Endodermal cell (in vitro differentiated cells): ENCODE measurements at regions not wholly inside any gene's neighbourhood (a gene's known extent, or its start where the extent isn't known, plus 50 kb on each side); places are given as distances from the start of the nearest gene placed in this dataset.

ENCODE experiments used
- DNase-seq: peaks from one replicate; pipeline ENCODE4 v3.0.0-alpha.2; 2017
- H3K27ac ChIP-seq: 2 replicates; pipeline ENCODE4 v1.5.1; 2013; ENCODE audit warnings: mild to moderate bottlenecking, low read depth, low read length, moderate library complexity
- H3K27me3 ChIP-seq: 2 replicates; pipeline ENCODE4 v1.6.1; 2013; ENCODE audit warnings: mild to moderate bottlenecking, low read length, moderate library complexity; ENCODE audit not compliant: insufficient read depth, control insufficient read depth, poor library complexity, severe bottlenecking
- H3K36me3 ChIP-seq: 2 replicates; pipeline ENCODE4 v1.7.0; 2013; ENCODE audit warnings: mild to moderate bottlenecking, low read length, moderate library complexity; ENCODE audit not compliant: control insufficient read depth, insufficient read depth
- H3K4me1 ChIP-seq: one replicate; pipeline ENCODE4 v1.7.0; 2013; ENCODE audit warnings: low read length; ENCODE audit not compliant: control insufficient read depth, insufficient read depth
- H3K4me3 ChIP-seq: 2 replicates; pipeline ENCODE4 v1.5.1; 2013; ENCODE audit warnings: mild to moderate bottlenecking, low read length, moderate library complexity
- H3K9ac ChIP-seq: 2 replicates; pipeline ENCODE4 v1.6.1; 2013; ENCODE audit warnings: mild to moderate bottlenecking, low read length, moderate library complexity; ENCODE audit not compliant: poor library complexity, severe bottlenecking; ENCODE audit errors: extremely low read depth
- H3K9me3 ChIP-seq: 2 replicates; pipeline ENCODE4 v1.6.1; 2013; ENCODE audit warnings: mild to moderate bottlenecking, low read length, moderate library complexity; ENCODE audit not compliant: control insufficient read depth
- H3K27ac Mint-ChIP-seq: 2 replicates; pipeline ENCODE4 v1.8.0; 2020; ENCODE audit warnings: mixed read lengths
- H3K27me3 Mint-ChIP-seq: 2 replicates; pipeline ENCODE4 v1.8.0; 2021; ENCODE audit warnings: mild to moderate bottlenecking, mixed read lengths; ENCODE audit not compliant: insufficient read depth
- H3K36me3 Mint-ChIP-seq: 2 replicates; pipeline ENCODE4 v1.8.0; 2020; ENCODE audit warnings: low read depth, mixed read lengths
- H3K4me1 Mint-ChIP-seq: 2 replicates; pipeline ENCODE4 v1.8.0; 2020; ENCODE audit warnings: mixed read lengths
- H3K4me3 Mint-ChIP-seq: 2 replicates; pipeline ENCODE4 v1.8.0; 2020; ENCODE audit warnings: mild to moderate bottlenecking, moderate library complexity, mixed read lengths
- H3K9me3 Mint-ChIP-seq: 2 replicates; pipeline ENCODE4 v1.8.0; 2020; ENCODE audit warnings: mild to moderate bottlenecking, mixed read lengths
- WGBS, 2 experiments: methylation state at CpG; one replicate each; pipeline versions ENCODE4 v1.1.5 to v1.1.7; 2013; ENCODE audit warnings: missing lambda C conversion rate in 2 of 2, mixed read lengths in 1 of 2; ENCODE audit not compliant: insufficient coverage in 1 of 2, insufficient read length in 1 of 2; 5-methylcytosine and 5-hydroxymethylcytosine counted together
- TF ChIP-seq, protein P1 (sequence below): fragments of 200-600 bp; sonication (generic); conservative IDR thresholded peaks from 2 replicates; pipeline ENCODE4 v1.5.0; 2021; ENCODE audit warnings: antibody characterized with exemption, mild to moderate bottlenecking

DNA sequence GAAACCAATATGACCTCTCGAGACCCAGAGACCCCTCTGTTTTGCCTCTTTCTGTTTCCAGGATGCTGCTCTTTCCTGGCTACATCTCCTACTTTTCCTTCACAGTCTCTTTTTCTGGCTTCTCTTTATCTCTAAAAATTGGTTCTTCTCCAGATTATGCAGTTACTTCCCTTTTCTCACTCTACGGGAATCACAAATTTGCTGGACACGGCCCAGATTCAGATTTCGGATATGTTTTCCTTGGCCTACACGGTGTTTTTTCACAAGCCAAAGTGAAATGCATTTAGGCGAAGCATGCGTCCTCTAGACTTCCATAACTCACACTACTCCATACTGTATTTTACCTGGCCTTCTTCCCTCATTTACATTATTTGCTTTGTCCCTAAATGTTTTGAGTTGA, 214.7 kb upstream of the MIR17HG start:
- Histone ChIP-seq H3K27me3 (no peaks in the 10 kb centered on the region), H3K4me1 (peaks cover 3% of the 10 kb centered on the region), H3K9me3 (peaks cover 5% of the 10 kb centered on the region), H3K27ac (no peak overlapping the region), H3K9ac (no peak overlapping the region), H3K4me3 (no peak overlapping the region), H3K36me3 (no peaks in the 10 kb centered on the region)
- no peak overlapping the region for H3K27ac Mint-ChIP-seq
- H3K4me1 Mint-ChIP-seq, result peaks cover 10% of the 10 kb centered on the region
- H3K9me3 Mint-ChIP-seq, result peaks cover 4% of the 10 kb centered on the region
- DNase-seq, result no peak
- no peaks in the 10 kb centered on the region for H3K36me3 Mint-ChIP-seq
- no peaks in the 10 kb centered on the region for H3K27me3 Mint-ChIP-seq
- whole genome bisulfite sequencing, 2 experiments, result 92 to 96% methylated on average over 7 of the region's 7 CpGs
- H3K4me3 Mint-ChIP-seq, result no peak overlapping the region
- TF ChIP-seq, protein P1, sequence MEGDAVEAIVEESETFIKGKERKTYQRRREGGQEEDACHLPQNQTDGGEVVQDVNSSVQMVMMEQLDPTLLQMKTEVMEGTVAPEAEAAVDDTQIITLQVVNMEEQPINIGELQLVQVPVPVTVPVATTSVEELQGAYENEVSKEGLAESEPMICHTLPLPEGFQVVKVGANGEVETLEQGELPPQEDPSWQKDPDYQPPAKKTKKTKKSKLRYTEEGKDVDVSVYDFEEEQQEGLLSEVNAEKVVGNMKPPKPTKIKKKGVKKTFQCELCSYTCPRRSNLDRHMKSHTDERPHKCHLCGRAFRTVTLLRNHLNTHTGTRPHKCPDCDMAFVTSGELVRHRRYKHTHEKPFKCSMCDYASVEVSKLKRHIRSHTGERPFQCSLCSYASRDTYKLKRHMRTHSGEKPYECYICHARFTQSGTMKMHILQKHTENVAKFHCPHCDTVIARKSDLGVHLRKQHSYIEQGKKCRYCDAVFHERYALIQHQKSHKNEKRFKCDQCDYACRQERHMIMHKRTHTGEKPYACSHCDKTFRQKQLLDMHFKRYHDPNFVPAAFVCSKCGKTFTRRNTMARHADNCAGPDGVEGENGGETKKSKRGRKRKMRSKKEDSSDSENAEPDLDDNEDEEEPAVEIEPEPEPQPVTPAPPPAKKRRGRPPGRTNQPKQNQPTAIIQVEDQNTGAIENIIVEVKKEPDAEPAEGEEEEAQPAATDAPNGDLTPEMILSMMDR, result no peak

DNA sequence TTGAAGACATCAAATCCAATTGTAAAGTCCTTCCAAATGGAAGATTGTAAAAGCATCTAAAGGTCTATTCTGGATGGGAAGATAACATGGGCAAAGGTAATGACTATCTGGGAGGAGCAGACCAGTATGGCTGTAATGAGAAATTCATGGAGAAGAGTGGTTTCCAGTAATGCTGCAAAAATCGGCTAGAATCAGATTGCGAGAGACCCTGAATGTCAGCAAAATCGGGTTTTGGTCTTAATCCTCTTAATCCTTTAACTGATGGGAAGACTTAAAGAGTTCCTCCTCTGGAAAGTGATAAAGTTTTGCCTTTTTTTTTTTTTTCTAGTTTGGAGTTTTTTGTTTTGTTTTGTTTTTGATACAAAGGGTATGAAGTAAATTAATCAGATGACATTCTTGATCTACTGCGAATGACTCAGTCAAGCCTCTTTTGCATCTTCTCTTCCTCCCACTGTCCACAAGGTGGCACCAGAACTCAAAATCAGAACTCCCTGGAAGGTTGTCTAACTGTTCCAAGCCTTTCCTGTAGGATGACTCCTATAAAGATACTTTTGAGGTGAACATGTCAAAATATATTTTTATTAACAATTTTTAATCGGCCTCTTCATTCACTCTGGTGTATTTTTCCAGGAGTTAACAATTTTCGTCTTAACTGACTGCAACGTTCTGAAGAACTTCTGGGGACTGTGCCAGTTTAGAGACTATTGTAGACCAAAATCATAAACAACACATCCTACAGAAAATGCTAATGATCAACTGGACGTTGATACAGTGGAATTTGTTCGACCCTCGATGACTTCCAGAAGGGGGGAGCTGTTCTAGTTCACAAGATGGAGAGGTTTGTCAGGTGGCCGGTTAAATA, 213.3 kb upstream of the MIR17HG start:
- no peaks in the 10 kb centered on the region for H3K36me3 ChIP-seq
- no peaks in the 10 kb centered on the region for H3K27me3 ChIP-seq
- WGBS, 2 experiments, result 59 to 72% methylated on average over 7 to 11 of the region's 11 CpGs
- no peak overlapping the region for H3K27ac ChIP-seq
- Mint-ChIP-seq H3K9me3 (peaks cover 4% of the 10 kb centered on the region), H3K27me3 (no peaks in the 10 kb centered on the region), H3K4me1 (peaks cover 15% of the 10 kb centered on the region), H3K27ac (no peak overlapping the region), H3K4me3 (no peak overlapping the region), H3K36me3 (no peaks in the 10 kb centered on the region)
- TF ChIP-seq, protein P1, result peak; percentile 95
- H3K9me3 ChIP-seq, result peaks cover 5% of the 10 kb centered on the region
- H3K4me3 ChIP-seq, result no peak overlapping the region
- DNase-seq, result peak; percentile 71
- H3K9ac ChIP-seq, result no peak overlapping the region
- peaks cover 3% of the 10 kb centered on the region for H3K4me1 ChIP-seq

DNA sequence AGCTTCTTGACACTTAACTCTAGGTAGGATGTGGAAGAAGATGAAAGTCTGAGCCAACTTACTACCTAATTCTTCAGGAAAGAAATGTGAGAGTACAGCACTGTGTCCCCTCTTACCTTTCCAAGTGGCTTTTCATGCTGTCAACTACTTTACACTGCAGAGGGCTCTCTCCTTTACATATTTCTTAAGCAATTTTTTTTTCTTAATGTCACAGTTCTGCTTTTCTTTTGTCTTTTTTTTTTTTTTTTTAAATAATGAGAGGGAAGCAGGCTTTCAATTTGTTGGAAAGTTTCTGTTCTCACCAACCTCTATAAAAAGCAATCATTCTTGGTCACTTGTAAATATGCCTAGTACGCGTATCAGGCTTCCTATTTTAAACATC, 212.7 kb upstream of the MIR17HG start:
- Histone ChIP-seq H3K36me3 (no peaks in the 10 kb centered on the region), H3K4me3 (no peak overlapping the region), H3K4me1 (peaks cover 3% of the 10 kb centered on the region), H3K9ac (no peak overlapping the region), H3K9me3 (peaks cover 5% of the 10 kb centered on the region), H3K27me3 (no peaks in the 10 kb centered on the region), H3K27ac (no peak overlapping the region)
- H3K36me3 Mint-ChIP-seq, result no peaks in the 10 kb centered on the region
- no peak overlapping the region for H3K27ac Mint-ChIP-seq
- no peaks in the 10 kb centered on the region for H3K27me3 Mint-ChIP-seq
- DNase-seq, result no peak
- WGBS, 2 experiments, result 96% methylated on average over 2 of the region's 2 CpGs; no CpG with 5 or more reads in 1 of the 2 experiments
- peaks cover 4% of the 10 kb centered on the region for H3K9me3 Mint-ChIP-seq
- H3K4me1 Mint-ChIP-seq, result peaks cover 15% of the 10 kb centered on the region
- no peak overlapping the region for H3K4me3 Mint-ChIP-seq
- TF ChIP-seq, protein P1, result no peak
